ENCODE measurements at regions not wholly inside any gene's neighbourhood (a gene's known extent, or its start where the extent isn't known, plus 50 kb on each side); places are given as distances from the start of the nearest gene placed in this dataset.

DNA sequence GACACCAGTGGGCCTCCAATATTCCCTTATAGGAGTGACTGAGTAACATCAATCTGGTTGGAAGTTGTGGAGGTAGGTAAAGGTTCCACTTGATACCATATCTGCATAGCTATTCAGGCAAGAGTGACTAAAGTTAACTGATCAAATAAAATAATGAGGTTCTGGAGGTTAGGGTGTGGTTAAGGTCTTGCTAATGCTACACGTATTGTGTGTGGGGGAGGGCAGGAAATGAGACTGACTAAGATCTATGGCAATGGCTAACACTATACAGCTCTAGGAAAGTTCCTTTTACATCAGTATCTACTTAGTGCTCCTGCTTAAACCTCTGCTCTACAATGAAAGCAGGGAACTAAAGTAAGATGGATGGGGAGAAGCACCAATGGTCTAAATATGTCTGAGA, 149.1 kb upstream of the MGAT5 start:
- TF ChIP-seq POLR2A (IDR thresholded peaks at IDR 0.05; ENCODE audit: borderline replicate concordance, extremely low read depth, insufficient read depth, insufficient read length) = no peak
- TF ChIP-seq TCF7L2 (IDR thresholded peaks at IDR 0.05; ENCODE audit: borderline replicate concordance, extremely low read depth, insufficient read depth, insufficient read length) = no peak
- TF ChIP-seq, protein P1, sequence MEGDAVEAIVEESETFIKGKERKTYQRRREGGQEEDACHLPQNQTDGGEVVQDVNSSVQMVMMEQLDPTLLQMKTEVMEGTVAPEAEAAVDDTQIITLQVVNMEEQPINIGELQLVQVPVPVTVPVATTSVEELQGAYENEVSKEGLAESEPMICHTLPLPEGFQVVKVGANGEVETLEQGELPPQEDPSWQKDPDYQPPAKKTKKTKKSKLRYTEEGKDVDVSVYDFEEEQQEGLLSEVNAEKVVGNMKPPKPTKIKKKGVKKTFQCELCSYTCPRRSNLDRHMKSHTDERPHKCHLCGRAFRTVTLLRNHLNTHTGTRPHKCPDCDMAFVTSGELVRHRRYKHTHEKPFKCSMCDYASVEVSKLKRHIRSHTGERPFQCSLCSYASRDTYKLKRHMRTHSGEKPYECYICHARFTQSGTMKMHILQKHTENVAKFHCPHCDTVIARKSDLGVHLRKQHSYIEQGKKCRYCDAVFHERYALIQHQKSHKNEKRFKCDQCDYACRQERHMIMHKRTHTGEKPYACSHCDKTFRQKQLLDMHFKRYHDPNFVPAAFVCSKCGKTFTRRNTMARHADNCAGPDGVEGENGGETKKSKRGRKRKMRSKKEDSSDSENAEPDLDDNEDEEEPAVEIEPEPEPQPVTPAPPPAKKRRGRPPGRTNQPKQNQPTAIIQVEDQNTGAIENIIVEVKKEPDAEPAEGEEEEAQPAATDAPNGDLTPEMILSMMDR (IDR thresholded peaks at IDR 0.05 in 2 of 3, conservative IDR thresholded peaks at IDR 0.05 in 1 of 3; ENCODE audit: borderline replicate concordance in 1 of 3, insufficient read depth in 1 of 3, low read depth in 2 of 3, low read length in 2 of 3) = no peak
- TF ChIP-seq, protein P2, sequence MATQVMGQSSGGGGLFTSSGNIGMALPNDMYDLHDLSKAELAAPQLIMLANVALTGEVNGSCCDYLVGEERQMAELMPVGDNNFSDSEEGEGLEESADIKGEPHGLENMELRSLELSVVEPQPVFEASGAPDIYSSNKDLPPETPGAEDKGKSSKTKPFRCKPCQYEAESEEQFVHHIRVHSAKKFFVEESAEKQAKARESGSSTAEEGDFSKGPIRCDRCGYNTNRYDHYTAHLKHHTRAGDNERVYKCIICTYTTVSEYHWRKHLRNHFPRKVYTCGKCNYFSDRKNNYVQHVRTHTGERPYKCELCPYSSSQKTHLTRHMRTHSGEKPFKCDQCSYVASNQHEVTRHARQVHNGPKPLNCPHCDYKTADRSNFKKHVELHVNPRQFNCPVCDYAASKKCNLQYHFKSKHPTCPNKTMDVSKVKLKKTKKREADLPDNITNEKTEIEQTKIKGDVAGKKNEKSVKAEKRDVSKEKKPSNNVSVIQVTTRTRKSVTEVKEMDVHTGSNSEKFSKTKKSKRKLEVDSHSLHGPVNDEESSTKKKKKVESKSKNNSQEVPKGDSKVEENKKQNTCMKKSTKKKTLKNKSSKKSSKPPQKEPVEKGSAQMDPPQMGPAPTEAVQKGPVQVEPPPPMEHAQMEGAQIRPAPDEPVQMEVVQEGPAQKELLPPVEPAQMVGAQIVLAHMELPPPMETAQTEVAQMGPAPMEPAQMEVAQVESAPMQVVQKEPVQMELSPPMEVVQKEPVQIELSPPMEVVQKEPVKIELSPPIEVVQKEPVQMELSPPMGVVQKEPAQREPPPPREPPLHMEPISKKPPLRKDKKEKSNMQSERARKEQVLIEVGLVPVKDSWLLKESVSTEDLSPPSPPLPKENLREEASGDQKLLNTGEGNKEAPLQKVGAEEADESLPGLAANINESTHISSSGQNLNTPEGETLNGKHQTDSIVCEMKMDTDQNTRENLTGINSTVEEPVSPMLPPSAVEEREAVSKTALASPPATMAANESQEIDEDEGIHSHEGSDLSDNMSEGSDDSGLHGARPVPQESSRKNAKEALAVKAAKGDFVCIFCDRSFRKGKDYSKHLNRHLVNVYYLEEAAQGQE (IDR thresholded peaks at IDR 0.05; ENCODE audit: low read depth) = no peak
